SW 1271 (cell line): ENCODE measurements at regions not wholly inside any gene's neighbourhood (a gene's known extent, or its start where the extent isn't known, plus 50 kb on each side); places are given as distances from the start of the nearest gene placed in this dataset.
"Not testable (repeated sequence)": the region's sequence is repeated elsewhere in the genome, so short reads cannot be mapped to it uniquely, and the experiment has no call there.

Experiments used
- DNase-seq, 2 experiments: peaks; one replicate each; lab custom pipeline; 2025; lab: John Stamatoyannopoulos, UW

DNA sequence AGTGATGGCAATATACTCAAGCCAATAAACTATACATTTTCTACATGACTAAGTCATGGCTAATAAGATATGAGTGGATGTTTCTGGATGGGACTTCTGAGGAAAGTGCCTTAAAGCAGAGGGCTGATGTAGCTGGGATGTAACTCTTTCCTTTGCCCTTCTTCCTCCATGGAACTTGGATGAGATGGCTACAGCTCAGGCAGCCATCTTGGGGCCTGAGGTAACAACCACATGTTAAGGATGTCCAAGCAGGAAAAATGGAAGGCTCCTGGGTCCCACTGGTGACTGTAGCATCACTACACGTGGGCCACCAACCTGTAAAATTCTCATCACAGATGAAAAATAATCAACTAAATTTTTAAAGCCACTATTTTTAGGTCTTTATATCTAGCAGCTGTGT is 54.4 kb upstream of the GRIP1 start:
- no peak for DNase-seq

DNA sequence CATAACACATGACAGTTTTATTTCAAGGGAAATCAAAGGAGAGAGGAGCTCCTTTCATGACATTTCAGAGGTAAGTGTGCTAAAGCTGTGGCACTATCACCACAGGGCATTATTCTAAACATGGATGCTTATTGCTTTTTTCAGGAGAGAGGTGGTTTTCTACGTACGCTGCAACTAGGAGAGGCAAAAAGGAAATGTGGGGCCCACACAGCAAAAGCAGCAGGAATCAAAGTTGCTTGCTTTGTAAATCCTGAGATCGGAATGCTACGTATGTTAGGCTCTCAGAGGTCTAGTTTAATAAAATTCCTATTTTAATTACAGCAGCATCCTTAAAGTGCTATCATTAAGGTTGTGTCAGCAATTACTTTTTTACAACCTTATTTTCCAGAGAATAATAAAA is 55.0 kb upstream of the GRIP1 start:
- DNase-seq: no peak

DNA sequence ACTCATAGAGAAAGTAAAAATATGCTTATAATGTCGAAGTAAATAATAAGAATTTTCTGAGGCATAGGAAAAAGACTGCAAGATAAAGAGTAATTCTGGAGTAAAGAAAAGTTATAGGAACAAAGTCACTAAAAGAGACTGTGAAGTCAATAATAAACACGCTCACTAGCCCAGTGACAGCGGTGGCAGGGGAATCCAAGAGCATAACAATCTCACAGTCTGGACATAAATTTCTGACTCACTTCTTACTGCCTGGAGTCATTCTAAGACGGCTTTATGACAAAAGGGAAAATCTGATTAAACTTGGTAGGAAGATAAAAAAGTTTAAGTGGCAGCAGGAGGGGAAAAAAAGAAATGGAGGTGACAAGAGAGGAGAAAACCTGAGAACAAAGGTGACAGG is 56.4 kb upstream of the GRIP1 start:
- DNase-seq: no peak

DNA sequence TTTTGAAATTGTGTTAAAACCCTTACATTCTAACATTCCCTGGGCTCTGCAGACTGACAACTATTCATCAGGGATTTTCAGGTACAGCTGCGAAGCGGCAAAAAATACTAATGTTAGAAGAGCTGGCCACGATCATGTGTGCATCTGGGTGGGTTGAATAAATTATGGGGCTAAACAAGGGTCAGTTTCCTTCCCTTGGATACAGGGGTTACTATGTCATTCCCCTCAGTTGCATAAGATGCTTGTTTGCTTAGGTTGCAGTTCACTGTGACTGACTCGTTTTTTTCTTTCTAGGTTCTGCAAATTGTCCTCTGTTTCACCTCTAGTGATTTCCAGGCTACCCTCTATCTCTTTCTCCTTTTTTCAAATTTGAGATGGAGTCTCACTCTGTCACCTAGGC is 58.1 kb upstream of the GRIP1 start:
- DNase-seq: no peak

DNA sequence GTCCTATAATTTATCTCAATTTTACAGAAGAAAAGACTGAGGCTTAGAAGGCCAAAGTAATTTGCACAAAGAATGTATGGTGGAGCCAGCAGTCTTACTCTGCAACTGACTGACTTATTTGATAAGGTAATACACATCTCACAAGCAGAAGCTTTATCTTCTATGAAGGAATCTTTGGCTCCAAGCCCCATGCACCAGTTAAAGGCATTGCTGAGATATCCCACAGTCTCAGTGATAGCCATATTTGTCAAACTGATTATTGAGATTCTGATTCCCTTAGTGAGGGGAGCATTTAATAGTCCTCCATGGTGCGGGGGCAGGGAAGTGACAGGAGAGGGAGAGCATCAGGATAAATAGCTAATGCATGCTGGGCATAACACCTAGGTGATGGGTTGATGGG is 60.4 kb upstream of the GRIP1 start:
- no peak for DNase-seq

DNA sequence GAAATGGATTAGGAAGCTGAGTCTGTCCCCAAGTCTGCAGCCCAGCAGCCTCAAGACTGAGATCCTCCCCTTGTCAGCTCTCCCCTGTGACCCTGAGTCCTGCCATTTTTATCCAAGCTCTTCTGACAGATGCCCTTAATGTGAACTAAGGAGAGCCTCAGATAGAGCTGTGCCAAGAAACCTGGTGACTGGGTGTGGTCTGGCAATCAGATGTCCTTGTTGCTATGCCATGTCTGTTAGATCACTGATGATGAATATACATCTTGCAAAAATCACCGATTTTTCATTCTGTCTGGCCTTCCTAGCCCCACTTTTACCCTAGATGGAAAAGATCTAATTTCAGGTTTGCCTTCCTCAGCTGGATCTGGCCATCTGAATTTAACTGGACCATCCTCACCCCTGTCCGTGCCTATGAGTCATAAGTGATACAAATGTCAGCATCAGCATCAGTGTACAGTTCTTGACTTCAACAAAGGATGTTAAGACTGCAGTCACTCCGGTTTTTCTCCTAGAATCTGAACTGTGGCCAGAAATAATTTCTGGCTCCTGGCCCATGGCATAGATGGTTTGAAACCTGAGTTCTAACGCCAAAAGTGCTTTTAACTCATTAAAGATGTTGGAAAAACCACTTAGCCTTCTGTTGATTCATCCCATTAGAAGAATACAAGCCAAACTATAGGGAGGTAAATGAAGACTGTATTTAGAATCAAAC is 61.2 kb upstream of the GRIP1 start:
- DNase-seq: no peak

DNA sequence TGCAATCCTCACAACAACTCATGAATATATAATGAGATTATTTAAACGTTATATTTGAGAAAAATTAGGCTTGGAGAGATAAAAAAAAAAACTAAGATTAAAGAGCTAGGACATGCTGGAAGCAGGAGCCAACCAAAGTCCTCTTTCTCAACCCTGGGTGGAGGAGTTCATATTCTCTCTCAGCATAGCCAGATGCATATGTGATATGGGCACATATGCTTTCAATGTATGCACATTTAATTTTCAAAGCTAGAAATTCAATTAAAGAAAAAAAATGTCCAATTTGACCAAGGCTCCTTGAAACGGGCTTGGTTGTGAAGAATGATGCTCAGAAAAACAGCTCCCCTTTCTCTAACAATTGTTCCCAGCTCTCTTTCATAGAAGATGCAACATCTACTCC is 61.9 kb upstream of the GRIP1 start:
- no peak for DNase-seq

DNA sequence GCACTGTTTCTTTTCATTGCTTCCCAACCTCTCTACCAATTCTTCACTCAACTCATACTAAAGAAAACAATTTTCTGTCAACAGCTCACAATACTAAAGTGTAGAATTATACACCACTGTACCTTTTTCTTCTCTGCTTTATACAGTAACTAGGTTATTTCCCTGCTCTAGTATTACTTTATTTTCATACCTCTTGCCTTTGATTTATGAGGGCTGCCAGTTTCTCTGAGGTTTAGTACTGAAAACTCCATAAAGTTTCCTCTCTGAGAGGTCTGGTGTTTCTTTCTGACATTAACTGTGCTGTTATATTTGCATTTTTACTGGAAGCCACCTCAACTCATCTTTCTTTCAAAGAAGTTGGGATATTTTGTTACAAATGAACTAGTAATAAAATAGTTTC is 63.0 kb upstream of the GRIP1 start:
- DNase-seq: no peak

DNA sequence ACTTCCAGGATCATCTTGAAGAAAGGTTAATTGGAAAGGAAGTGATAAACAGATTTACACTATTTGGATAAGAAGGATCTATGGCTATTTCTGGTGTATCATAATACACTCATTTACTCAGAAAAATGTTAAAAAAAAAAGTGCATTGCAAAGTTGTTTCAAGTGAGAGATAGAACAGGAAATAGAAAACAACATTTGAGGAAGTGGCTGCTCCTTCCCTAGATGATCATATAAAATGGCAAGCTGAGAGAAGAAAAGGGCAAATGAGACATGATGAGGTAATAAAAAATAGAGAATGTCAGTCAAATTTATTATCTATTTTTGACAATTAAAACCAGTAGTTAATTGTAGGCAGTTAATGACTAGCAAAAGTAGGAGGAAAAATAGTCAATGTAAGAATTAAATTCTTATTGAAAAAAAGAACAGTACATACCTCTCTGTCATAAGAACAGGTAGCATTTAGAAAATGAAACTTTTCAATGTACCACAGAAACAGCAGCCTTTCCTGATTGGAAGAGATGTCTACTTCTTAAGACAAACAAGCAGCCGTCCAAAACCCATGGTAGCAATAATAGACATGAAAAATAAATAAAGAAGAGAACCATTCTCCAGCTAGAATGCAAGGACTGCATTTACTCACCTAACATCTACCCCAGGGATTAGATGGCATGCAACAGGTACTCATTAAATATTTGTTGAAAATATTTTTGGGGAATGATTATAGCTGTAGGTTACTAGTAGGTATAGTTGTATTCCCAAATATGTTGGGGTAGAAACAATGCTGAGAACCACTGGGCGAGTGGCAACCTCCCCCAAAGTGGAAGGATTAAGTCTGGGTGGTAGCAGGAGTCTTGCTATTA is 63.9 kb upstream of the GRIP1 start:
- DNase-seq: no peak

DNA sequence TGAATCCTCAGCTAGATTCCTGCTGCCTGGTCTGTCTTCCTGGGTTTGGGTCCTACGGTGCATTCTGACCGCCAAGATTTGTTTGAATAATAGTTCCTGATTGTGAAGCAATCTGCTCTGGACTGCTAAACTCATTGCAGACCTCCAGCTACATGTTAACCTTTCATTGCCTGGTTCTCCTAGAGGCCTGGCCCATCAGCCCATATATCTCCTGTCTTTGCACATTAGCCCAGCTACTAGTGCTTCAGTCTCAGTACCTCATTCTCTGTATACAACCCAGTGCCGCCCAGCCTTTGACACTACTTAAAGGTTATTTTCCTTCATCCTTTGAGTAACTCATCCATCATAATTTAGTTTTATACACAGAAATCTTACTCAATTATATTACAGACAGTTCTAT is 65.6 kb upstream of the GRIP1 start:
- no peak for DNase-seq

DNA sequence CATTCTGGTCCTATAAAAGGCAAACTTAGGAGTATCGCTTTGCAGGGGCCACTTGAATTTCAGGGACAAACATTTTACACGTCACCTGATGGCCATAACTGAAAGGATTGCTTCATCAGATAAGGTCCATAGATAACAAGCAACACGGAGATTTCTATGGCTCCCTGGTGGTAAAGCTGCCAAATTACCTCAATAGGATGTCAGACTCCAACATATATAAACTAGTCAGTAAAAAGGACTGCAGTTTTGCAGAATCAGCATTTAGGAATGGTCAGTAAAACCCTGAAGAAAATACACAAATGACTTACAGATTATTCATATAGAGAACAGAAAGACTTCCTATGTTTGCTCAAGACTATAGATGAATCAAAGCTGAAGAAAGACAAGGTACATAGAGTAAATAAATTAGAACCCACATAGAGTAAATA is 66.1 kb upstream of the GRIP1 start:
- peak in 1 of 2 experiments; percentile 2 for DNase-seq

DNA sequence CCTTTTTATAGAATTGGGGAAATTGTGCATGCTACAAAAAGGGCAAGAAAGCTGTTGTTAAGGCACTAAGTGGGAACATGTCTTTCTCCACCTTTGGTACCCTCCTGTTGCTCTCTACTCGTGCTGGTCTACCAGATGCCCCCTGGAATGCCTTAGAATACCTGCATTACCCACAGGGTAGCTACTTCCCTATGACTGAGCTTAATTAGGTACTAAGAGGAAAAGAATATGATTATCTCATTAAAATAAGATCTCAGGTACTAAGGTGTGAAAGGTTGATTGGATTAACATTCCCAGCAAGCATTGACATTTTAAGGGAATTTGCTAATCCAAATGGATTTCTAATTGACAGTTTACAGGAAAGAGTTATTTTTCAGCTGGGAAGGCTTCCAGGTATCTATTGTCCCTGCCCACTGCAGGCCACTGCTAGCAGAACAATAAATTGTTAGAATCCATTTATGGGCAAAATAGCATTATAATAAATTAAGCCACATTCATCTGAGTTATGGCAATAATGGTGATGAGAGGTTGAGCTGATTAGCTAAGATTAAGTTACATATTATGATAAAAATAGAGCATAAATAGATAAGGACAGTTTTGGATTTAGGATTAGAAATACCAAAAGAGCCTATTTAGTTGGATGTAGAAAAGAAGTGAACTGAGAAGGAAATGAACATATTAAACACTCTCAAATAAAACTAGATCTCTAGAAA is 67.8 kb upstream of the GRIP1 start:
- DNase-seq: no peak

DNA sequence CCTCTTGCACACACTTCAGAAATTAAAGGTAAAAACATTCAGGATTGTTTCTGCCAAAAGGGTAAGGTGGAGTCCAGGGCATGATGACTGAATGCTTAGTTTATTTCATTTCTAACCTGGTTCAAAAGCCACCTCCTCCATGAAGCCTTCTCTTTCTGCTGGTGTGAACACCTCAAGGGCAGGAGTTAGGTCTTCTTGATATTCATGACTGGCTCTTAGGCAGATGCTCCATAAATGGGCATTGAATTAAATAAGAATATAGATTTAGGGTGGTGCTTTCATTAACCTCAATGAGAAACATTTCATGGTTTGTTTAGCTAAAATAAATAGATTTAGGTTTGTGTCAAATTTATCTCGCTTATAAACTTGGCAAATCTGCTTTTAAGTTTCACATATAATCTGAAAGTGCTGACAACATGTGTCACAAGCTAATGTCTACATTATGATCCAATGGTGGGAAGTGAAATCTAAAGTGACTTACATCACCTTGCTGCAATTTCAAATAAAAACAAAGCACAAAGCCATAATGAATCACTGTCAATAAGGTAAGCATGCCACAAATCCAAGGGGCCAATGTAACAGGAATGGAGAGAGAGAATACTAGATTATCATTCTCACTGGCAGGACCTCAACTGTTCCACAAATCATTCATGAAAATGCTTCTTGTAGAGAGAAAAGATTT is 72.7 kb upstream of the GRIP1 start:
- DNase-seq: no peak

DNA sequence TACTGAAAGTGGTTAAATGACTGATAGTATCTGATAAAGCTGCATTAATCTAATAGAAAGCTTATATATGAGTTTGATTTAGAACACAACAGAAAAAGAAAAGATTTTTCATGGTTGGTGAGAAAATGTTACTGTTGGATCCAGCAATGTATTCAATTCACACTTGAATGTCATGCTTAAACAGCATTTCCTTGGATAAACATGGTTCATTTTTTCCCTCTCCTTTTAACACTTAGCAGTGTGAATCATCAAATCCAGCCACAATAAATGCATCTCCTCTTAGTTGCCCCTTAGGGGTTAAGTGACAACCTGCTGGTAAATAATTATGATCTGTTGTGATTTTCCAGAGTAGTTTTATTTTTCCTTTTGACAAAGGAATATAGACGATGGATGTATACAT is 74.9 kb upstream of the GRIP1 start:
- DNase-seq: no peak

DNA sequence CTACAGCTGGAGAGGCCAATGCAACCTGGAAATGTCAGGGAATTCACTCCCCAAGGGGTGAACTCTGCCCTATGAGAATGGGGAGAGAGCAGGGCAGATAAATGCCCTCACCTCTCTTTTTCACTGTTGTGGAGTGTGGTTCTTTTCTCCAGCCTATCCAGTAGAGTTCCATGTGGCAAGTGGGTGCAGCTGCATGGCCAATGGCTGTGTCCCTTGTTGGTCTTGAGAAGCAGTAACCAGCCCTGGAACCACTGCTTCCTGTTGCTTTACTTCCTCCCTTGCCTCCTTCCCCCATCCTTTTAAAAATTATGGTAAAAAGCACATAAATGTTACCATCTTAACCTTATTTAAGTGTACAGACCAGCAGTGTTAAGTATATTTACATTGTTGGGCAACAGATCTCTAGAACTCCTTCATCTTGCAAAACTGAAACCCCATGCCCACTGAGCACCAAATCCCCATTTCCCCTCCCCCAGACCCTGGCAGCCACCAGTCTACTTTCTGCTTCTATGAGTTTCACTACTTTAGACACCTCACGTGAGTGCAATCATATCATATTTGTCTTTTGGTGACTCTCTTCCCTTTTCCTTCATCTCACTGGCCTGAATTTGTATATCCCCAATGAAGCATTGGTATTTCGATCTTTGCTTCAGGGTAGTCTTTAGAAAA is 77.0 kb upstream of the GRIP1 start:
- DNase-seq: no peak

DNA sequence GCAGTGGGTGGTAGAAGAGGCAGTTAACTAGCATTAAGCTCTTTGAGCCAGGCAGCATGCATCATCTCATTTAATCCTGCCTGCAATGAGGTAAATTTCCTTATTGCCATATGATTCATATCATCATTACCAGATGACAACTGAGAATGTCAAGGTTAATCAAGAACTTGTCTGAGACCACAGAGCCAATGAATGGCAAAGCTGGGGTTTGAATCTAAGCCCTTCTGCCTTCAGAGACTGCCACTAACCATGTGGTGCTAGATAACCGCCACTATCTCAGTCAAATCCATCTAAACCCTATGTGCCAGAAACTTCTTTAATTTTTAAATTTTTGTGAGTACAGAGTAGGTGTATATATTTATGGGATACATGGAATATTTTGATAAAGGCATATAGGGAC is 77.8 kb upstream of the GRIP1 start:
- DNase-seq: no peak

DNA sequence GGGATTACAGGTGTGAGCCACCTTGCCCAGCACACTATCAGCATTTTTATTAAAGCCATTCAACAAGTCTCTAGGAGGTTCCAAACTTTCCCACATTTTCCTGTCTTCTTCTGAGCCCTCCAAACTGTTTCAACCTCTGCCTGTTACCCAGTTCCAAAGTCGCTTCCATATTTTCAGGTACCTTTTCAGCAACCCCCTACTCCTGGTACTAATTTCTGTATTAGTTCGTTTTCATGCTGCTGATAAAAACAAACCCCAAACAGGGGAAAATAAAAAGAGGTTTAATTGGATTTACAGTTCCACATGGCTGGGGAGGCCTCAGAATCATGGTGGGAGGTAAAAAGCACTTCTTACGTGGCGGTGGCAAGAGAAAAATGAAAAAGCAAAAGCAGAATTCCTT is 81.2 kb upstream of the GRIP1 start:
- not testable (repeated sequence) for DNase-seq

DNA sequence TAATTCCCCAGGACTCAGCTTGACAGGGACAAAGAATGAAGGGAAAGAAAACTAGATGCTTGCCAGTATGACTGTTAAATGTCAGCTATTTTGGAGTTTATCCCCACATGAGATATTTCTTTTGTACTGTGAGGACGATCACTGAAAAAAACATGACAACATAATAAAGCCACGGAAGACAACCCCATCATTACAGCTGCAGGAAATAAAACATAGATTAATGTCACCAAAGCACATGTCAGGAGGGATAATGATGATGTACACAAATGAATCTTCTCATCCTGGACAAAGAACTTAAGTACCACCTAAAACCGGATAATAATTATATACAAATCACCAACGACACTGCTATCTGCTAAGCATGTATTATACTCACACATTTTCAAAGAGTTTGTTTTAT is 84.6 kb upstream of the GRIP1 start:
- no peak for DNase-seq

DNA sequence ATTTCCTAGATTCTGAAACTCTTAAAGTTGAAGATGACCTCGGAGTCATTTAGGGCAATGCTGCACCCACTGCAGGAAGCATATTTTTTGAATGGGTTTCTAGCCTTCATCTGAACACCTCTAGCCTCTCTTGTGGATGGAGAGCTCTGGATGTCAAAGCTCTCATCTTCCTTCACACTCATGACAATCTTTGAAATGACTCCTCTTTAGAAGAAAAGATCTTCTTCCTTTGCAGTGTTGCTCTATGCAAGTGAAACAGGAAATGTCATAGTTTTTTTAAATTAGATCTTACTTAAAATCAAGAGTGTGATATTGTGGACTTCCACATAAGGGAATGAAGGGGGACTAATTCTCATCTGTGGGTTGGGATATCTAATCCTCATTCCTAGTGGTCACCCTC is 86.3 kb upstream of the GRIP1 start:
- no peak for DNase-seq

DNA sequence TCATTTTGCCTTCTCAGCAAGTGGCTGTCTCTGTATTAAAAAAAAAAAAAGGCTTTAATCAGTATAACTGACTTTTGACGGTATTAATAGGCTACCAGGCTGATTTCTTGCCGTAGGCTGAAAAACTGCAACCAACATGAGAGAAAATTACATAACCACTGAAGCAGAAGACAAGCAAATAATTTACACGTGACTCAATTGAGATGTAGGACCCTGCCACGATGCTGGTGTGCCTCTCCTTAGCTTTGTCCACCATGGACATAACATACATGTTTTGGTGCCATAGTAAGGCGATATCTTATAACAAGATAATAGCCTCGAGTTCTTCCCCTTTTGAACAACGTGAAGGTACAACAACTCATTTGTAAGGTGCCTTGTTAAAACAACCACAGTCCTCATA is 88.7 kb upstream of the GRIP1 start:
- no peak for DNase-seq

DNA sequence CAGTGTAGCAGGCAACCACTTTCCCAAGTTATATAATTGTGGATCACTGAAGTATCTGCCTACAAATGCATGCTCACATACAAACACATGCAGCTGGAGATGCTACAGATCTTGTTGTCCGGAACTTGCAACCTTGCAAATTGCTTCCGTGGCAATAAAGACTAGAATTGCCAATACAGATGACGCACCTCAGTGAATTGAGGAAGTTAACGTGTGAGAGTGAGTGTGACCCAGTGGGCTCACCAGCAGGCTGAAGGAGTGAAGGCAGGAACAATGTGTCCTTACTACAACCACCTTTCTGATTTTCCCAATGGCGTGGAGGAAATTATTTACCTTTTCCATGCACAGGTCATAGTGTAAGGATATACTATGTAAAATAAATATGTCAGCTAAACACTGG is 89.4 kb upstream of the GRIP1 start:
- no peak for DNase-seq

DNA sequence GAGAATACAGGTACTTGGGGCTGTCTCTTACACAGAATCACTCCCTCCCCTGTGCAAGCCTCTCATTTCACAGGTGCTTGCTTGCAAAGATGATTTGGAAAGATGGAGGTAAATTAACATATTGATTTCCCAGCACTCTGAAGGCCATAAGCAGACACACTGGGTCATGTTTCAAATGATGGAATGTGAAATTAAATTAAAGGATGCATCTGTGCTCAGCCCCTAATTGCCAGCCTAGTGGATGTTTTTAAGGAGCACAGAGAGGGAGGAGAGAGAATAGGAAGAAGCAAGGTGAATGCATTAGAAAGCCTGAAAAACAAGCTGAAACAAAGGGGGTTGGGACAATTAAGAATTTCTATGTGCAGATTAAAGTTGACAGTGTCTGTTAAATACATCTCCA is 96.1 kb upstream of the GRIP1 start:
- no peak for DNase-seq
